NOMO-1 treated with dmso at 0.1 percent for 144 hours (cell line): ENCODE measurements at regions not wholly inside any gene's neighbourhood (a gene's known extent, or its start where the extent isn't known, plus 50 kb on each side); places are given as distances from the start of the nearest gene placed in this dataset.

Experiments
- DNase-seq: peaks from one replicate; lab custom pipeline; 2025; ENCODE audit not compliant: unreplicated experiment; lab: John Stamatoyannopoulos, UW

DNA sequence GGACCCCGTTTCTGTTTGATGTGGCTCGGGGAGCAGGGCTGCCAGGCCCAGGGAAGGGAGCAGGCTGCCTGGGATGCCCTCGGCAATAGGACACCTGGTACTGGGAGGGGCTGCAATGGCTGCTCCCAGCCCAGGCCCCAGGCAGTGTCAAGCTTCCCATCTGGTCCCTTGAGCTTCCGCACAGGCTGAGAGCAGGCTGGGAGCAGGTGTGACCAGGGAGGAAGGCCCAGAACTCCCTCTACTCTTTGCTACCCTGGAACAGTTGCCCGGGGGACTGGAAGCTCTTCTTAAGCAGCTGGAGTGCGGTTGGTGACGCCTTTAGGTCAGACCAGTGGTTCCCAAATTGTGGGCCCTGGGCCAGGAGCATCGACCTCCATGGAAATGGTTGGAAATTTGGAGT, 186.9 kb downstream of the GADD45G start:
- no peak for DNase-seq

DNA sequence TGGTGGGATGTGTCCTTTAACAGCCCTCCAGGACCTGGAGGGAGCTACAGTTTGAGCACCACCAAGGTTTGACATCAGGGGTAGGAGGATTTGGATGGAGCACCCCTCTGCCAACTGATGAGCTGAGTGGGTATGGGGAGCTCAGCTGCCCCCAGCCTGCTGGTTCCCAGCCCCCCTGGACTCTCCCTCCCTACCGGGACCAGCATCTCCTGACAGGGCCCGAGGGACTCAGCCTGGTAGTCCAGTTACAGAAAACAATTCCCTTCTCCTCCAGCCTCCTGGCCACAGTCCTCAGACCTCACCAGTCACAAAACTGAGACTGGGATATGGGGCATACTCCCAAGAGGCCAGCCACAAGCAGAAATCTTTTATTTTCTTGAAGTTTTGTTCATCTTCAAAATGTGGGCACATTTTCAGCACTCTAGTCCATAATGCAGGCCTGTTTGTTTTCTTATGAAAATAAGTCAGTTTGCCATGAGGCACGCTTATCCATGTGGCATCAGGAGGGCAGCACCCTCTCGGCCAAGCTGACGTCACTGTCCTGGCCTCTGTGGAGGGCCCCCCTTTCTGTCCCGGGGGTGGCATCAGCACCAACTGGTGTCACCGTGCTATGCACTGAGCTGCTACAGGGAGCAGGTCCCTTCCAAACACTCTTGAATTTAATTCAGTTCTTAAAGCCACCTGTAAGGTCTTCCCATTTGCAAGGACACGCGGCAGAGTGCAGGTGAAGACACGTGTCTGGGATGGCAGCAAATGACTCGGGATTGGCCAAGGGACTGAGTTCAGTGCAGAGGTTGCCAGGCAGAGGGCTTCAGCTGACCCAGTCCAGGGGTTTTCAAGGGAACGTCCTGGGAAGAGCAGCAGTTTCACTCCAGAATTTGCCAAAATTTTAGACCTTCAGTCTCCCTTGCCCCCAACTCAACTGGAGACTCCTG, 187.6 kb downstream of the GADD45G start:
- no peak for DNase-seq

DNA sequence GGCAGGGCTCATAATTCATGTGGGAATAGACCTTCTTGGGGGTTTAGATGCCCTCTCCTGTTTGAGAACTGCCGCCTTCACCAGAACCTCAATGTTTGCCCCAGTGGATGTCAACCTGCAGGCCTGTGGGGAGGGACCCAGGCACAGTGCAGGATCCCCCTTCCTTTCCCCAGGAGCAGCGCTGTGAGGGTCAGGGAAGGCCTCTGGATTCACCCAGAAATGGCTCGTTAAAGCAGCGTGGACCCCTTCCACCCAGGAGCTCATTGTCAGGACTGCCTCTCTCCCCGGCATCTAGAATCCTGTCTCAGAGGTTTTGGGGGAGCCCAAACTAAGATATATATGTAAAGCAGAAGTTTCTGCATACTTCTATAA, 188.3 kb downstream of the GADD45G start:
- no peak for DNase-seq

DNA sequence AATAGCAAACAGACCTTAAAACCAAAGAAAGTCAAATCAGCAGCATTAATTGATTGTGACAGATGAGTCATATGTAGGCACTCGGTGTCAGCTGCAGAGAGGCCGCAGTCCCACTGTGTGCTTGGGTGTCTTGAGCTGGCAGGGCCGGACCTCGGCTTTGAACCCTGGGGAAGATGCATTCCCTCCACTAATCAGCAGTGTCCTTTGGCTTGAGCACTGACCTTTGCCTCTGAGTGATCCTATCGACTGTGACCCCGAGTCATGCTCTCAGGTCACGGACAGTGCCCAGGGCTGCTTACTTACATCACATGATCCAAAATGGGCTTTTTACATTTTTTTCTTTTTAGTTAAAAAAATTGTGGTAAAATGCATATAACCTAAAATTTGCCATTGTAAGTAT, 188.7 kb downstream of the GADD45G start:
- no peak for DNase-seq

DNA sequence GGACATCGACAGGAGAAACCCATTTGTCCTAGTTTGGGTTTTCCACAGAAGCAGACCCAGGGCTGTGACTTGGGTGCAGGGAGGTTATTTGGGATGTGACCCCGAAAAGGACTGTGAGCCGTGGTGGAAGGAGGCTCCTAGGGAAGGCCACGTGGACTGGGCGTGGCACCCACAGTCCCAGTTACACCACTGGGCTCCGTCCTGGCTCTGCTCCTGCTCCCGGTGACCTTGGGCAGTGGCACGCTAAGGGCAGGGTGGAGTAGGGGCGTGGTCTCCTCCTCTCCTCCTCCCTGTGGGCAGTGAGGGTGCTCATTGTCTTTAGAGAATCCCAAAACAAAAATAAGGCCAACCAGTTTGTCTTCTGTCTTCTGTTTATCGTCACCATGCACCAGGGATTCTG, 190.1 kb downstream of the GADD45G start:
- DNase-seq = no peak

DNA sequence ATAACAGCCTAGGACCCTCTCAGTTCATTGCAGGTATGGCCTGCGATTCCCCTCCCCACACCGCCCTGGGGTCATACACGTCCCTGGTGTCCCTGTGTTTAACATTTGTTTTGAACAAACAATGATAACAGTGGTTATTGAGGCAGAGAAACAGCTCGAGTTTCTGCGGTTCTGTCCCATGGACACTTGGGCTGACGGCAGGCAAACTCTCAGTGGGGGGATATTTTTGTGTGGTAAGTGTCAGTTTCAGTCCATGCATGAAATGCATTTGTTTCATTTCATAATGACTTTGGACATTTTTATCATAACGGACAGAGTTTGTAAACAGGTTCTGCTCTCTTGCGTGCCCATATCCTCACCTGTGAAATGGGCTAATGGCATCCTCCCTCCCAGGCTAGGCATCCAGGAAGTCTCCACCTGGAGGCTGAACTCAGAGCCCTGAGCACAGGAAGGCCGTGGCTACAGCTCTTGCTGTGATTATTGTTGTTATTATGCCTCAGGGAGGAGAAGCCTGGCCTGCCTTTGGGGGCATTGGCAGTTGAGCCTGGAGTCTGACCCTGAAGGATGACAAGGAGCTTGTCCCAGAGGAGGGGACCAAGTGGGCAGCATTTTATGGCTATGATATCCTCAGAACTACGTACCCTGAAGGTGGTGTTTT, 190.9 kb downstream of the GADD45G start:
- no peak for DNase-seq

DNA sequence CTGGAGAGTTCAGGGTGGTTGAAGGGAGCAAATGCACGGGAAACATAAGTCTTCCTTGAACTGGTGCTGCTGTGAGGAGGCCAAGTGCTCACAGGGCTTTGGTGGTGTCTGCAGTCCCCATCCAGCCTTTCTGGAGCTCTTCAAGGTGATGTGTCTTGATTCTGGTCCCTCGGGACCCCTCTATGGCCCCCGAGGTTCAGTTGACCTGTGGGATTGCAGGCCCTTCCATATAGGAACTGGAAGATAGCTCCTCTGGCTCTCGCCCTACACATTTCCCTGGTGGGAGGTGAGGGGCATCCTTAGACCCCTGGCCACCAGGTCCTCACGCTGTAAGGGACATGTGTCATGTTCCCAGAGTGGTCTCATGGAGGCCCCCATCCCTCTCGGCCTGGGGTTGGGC, 191.8 kb downstream of the GADD45G start:
- DNase-seq = no peak

DNA sequence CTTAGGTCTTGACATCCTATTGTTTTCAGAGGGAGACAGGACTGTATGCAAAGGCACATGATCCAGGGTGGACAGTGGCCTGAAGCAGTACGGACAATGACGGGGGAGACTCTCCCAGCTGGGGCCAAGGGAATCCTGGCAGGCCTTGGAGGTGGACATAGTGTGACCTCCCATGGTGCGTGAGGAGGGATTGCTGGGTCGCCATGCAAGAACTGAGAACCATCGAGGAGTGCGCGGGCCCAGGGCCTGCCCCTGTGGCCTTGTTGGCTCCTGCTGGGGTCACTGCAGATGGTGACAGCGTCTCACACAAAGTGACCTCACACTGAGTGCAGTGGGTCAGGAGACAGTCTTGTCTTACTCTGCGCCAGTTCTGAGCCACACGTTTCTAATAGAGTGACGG, 192.4 kb downstream of the GADD45G start:
- DNase-seq = no peak

DNA sequence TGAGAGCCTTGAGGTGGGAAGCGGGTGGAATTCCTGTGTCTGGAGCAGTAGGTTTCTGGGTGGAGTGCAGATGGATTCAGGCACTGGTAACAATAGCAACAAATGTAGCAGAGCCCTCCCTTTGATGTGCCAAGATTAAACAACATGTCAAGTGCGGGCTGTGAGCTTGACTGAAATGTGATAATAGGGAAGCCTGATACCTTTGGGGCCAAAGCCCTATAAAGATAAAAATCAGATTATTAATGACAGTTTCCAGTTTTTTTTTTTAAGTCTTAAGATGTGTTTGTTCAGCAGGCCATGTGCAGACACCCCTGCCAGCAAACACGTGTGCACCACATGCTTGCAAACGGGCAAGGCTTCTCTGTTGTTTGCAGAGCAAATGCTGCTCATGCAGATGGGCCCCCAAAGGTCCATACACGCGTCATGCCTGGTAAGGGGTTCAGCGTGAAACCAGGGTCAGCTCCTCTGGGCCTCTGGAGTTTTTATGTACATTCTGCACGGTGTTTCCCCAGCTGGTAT, 193.2 kb downstream of the GADD45G start:
- no peak for DNase-seq

DNA sequence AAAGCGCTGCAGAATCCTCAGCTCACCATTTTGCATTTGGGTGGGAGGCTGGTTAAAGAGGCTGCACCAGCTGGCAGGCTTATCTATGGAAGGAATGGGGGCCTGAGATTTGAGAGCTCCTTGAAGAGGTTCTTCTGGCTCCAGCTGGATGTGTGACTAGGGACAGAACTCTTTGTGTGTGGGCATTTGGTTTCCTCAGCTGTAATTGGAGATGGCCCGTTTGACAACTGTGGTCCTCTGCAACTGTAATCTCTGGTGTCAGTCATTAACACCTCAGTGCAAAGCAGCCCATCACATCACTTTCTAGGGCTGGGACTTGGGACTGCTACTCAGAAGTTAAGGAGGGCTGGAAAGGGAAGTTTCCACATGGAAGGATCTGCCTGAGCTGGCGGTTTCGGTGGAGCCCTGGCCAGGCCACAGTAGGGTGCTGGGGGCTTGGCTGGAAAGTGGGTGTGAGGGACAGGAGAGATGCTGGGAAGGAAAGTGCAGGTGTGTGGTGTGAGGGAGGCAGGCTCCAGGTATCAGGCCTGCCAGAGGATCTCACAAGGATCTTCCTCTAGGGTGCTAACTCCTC, 193.8 kb downstream of the GADD45G start:
- no peak for DNase-seq

DNA sequence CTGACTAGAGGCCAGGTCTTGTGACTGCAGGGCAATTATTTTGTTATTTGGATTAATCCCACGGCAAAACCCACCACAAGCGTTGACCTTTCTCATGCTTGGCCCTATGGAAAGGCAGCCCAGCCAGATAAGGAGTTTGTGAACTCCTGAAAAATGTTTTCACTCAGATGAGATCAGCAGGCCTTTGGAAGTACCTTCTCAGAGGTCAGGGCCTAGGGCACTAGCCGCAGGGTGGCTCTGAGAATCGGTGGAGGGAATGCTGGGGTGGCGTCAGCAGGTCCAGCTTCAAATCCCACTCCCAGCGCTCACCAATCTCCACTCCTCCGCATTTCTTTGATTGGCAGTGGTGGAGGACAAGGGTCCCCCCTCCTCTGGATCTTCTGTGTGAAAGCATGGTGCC, 194.4 kb downstream of the GADD45G start:
- no peak for DNase-seq

DNA sequence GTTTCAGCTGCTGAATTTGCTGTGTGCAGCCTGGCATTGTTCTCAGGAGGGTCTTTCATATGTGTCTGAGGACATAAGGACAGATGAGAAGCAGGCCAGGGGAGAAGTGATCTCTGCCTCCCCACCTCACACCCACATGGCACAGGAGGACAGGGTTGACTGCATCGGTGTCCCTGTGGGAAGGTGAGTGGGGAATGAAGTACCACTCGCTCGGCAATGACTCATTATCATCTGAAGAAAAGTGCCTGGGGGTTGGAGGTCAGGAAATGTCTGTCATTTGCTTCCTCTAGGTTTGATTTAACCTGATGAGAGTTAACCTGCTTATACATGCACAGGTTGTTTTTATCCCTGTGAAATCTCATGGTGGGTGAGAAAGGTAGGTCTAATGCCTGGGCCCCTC, 195.0 kb downstream of the GADD45G start:
- DNase-seq = no peak

DNA sequence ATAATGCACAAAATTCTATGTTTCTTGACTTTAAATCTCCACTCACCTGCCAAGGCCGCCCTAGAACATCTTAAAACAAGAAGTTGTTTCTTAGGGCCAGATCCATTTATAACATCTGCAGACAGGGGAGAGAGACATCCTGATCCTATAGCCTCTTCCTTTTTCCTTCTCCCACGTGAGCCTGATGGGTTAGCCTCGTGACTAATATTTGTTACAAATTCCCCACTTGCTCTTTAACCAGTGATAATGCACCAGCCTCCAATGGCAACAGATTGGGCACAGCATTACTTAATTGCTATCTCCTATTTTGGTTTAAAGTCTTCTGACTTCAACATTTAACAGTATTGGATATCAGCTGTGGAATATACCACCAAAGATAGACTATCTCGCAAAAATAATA, 196.5 kb downstream of the GADD45G start:
- DNase-seq = no peak

DNA sequence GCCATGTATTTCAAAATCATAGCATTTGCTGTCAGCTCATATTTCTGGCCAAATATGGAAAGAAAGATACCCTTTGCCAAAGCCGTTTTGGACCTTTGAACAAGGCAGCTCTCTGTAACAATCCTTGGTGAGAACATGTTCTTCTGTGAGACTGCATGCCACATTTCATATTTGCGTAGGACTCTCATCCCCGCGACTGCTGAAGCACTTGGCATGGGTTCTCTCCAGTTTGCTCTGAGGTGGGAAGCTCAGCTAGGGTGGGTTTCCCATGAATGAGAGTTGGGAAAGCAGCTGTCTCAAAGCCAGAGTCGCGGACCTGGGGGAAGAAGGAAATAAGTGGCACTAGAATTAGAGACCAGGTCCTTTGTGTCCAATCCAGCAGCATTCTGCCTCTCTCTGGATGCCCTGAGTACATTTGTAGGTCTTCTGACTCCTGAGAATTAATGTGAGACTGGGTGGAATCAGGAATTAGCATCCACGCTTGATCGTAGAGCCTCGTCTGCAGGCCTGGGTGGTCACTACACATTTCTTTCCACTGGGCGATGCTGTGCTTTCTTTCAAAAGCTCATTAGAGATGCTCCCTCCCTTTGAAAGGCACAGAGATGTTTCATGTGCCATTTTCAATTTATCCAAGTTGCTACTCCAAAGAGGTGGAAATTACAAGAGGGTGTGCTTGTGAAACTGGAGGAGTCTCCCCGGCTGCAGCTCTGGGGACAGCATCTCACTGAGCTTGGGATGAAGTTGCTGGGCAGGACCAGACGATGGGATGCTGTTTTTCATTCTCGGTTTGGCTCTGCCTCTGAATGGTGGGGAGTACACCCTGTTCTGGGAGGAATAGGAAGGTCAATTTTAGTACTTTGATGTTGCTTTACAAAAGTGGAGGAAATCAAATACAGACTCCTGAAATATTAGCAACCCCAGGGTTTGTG, 197.2 kb downstream of the GADD45G start:
- DNase-seq = no peak

DNA sequence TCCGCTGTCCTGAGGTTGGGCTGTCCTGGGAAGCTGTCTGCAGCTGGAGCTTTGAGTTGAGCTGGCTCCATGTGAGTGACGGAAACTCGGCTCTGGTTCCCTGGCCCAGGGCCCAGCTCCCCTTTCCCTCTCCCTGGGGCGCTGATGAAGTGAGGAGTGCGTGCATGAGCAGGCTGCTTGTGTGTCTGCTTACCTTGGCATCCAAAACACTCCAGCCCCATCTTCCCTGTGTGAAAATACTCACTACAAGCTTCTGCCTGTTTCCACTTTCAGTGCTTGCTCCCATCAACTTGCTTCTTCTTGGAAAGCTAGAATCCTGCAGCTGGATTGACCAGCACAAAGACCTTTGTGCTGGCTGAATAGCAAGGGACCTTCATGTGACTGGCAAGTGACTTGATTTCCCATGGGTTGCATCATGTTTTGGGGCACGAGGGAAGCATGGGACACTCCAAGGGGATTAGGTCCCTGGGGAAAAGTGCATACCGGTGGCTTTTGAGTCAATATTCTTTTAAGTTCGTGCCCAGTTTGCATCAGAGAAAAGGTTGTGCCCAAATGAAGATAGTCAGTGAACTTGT, 198.1 kb downstream of the GADD45G start:
- no peak for DNase-seq

DNA sequence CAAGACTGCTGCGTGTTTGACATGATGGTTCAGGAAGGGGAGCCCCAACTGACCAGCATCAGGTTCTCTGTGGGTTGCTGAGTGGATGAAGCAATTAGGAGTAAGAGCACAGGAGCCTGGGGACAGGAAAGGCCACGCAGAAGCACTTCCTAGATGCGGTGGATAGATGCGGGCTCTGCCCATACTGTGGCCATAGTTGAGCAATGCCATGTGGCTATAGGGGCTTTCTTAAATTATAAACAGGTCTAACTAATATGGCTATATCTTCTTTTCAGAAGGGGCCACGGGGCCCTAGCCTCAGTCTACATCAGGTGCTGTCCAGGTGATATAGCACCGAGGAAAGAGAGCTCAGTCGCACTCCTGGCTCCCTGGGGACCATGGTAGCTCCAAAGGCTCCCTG, 198.6 kb downstream of the GADD45G start:
- DNase-seq = no peak

DNA sequence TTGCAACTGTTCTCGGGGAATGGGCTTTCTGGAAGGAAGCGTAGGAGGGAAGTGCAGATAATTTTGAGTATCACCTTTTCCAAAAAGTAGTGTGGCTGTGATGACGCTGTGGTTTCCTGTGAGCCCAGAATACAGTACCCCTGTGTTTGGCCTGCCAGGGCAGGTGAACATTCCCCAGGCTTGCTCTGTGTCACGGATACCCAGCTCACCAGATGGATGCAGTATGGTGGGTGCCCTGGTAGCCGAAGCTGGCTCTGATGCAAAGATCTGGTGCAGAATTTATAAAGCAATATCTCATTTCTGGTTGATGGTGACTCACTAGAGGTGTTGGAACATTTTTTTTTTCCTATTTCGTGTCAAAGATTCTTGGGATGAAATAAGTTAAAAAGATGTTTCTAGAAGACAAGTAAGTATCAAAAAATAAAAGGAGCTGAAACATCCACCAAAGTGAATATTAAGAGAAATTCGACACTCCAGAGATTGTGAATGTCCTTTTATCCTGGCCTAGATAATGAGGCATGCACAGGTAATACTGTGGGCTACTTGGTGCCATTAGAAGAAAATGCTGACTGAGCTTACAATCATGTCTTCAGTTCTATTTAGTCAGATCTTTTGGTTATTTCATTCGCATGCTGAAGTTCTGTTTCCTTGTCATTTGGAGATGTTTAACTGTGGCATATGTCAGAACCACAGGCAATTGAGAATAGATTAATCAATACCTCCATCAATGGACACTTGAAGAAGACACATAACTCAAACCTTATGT, 200.1 kb downstream of the GADD45G start:
- DNase-seq = no peak

DNA sequence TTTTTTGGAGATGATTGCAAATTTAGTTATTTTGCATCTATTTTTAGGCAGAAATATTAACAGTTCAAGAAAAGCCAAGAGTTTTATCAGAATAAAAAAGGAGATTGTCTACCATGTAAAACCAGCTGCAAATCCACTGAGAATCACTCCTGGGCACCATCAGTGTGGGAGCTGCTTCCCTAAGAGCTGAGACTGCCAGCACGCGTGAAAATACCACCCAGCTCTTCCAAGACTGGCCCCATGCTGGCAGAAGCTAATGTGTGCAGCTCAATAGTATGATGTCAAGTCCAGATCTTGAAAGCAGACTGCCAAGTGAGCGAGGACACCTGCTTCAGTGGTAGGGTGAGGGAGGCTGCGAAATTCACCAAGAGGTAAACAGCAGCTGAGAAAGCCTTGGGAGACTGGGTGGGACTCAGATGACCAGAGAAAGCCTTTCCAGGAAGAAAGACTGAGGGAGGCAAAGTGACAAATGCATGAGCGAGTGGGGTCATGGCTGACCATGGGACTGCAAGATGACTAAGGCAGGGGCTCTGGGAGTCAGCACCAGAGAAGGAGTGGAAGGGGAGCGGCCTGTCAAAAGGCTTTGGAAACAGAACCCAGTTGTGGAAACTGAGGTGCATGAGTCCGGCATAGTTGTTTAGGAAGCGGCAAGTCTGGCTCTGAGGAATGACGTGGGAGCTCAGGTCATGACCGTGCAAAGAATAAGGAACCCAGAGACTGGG, 200.9 kb downstream of the GADD45G start:
- no peak for DNase-seq
